OCI-LY3 (cell line): ENCODE measurements at regions not wholly inside any gene's neighbourhood (a gene's known extent, or its start where the extent isn't known, plus 50 kb on each side); places are given as distances from the start of the nearest gene placed in this dataset.

Experiments
- H2AFZ ChIP-seq: fragments of 200-600, 300-600 bp; shearing (Covaris generic); 2 replicates; pipeline ENCODE4 v1.6.0; 2014; ENCODE audit warnings: antibody characterized with exemption, low read depth, low read length
- H3K27ac ChIP-seq: fragments of 200-600, 300-600 bp; sonication (generic); 2 replicates; pipeline ENCODE4 v1.5.1; 2014; ENCODE audit warnings: mild to moderate bottlenecking, low read length, moderate library complexity, mixed read lengths
- H3K27me3 ChIP-seq: fragments of 200-600, 300-600 bp; sonication (generic); 2 replicates; pipeline ENCODE4 v1.6.1; 2014; ENCODE audit warnings: low read depth, low read length, mixed read lengths
- H3K36me3 ChIP-seq: fragments of 200-600, 300-600 bp; sonication (generic); replicated peaks from 2 replicates; pipeline ENCODE3; 2014; ENCODE audit warnings: low read depth, low read length, mixed read lengths
- H3K4me1 ChIP-seq: fragments of 300-600, 200-600 bp; sonication (generic); 2 replicates; pipeline ENCODE4 v1.6.1; 2014; ENCODE audit warnings: low read length, mixed read lengths
- H3K4me2 ChIP-seq: fragments of 200-600, 300-600 bp; sonication (generic); 2 replicates; pipeline ENCODE4 v1.6.1; 2014; ENCODE audit warnings: low read length, mixed read lengths
- H3K4me3 ChIP-seq: fragments of 300-600, 200-600 bp; sonication (generic); 2 replicates; pipeline ENCODE4 v1.5.1; 2014; ENCODE audit warnings: antibody characterized with exemption, mild to moderate bottlenecking, low read length, moderate library complexity
- H3K79me2 ChIP-seq: fragments of 300-600, 200-600 bp; shearing (Covaris generic); 2 replicates; pipeline ENCODE4 v1.6.1; 2014; ENCODE audit warnings: mild to moderate bottlenecking, low read length, mixed read lengths
- H3K9ac ChIP-seq: fragments of 300-600, 200-600 bp; shearing (Covaris generic); 2 replicates; pipeline ENCODE4 v1.6.0; 2014; ENCODE audit warnings: mild to moderate bottlenecking, low read length, moderate library complexity
- H3K9me3 ChIP-seq: fragments of 200-600, 300-600 bp; shearing (Covaris generic); 2 replicates; pipeline ENCODE4 v1.6.1; 2014; ENCODE audit warnings: low read length, mixed read lengths; ENCODE audit not compliant: insufficient read depth
- H4K20me1 ChIP-seq: fragments of 200-600, 300-600 bp; sonication (generic); 2 replicates; pipeline ENCODE4 v1.6.1; 2016; ENCODE audit warnings: low read length, mixed read lengths; ENCODE audit not compliant: insufficient read depth
- CTCF ChIP-seq: fragments of 200-600, 300-600 bp; sonication (generic); IDR thresholded peaks from 2 replicates; pipeline ENCODE4 v1.5.1; 2014; ENCODE audit warnings: antibody characterized with exemption, low read length, low read depth
- EZH2phosphoT487 ChIP-seq: fragments of 200-600 bp; shearing (Covaris generic); IDR thresholded peaks from 2 replicates; pipeline ENCODE4 v1.6.1; 2018; ENCODE audit warnings: antibody characterized with exemption, mixed run types, low read depth

- Histone ChIP-seq H3K36me3 (no peaks in the 10 kb centered on the region), H3K4me2 (no peak overlapping the region), H3K79me2 (no peaks in the 10 kb centered on the region), H3K9ac (no peak overlapping the region), H4K20me1 (no peaks in the 10 kb centered on the region), H3K9me3 (no peaks in the 10 kb centered on the region), H3K27me3 (no peaks in the 10 kb centered on the region), H3K4me3 (no peak overlapping the region), H3K27ac (no peak overlapping the region), H3K4me1 (no peaks in the 10 kb centered on the region), H2AFZ (no peak overlapping the region)
- TF ChIP-seq CTCF (no peak), EZH2phosphoT487 (no peak)
Measured at GRCh38 chr14:53523226-53523625, 370.1 kb upstream of the DDHD1 start.

- no peaks in the 10 kb centered on the region for H3K9me3 ChIP-seq
- H3K27me3 ChIP-seq, result no peaks in the 10 kb centered on the region
- H3K36me3 ChIP-seq, result no peaks in the 10 kb centered on the region
- no peak overlapping the region for H3K4me3 ChIP-seq
- no peaks in the 10 kb centered on the region for H3K79me2 ChIP-seq
- no peak overlapping the region for H2AFZ ChIP-seq
- H4K20me1 ChIP-seq, result no peaks in the 10 kb centered on the region
- TF ChIP-seq EZH2phosphoT487 (no peak), CTCF (no peak)
- H3K4me2 ChIP-seq, result no peak overlapping the region
- no peak overlapping the region for H3K27ac ChIP-seq
- H3K4me1 ChIP-seq, result no peaks in the 10 kb centered on the region
- H3K9ac ChIP-seq, result no peak overlapping the region
Measured at GRCh38 chr14:53520078-53520928, 367.2 kb upstream of the DDHD1 start.

GRCh38 chr14:53519137-53519536, 366.0 kb upstream of the DDHD1 start:
- TF ChIP-seq CTCF (no peak), EZH2phosphoT487 (no peak)
- Histone ChIP-seq H3K9me3 (no peaks in the 10 kb centered on the region), H4K20me1 (no peaks in the 10 kb centered on the region), H2AFZ (no peak overlapping the region), H3K36me3 (no peaks in the 10 kb centered on the region), H3K27me3 (no peaks in the 10 kb centered on the region), H3K4me1 (no peaks in the 10 kb centered on the region), H3K27ac (no peak overlapping the region), H3K4me3 (no peak overlapping the region), H3K79me2 (no peaks in the 10 kb centered on the region), H3K9ac (no peak overlapping the region), H3K4me2 (no peak overlapping the region)

GRCh38 chr14:53517270-53517960, 364.3 kb upstream of the DDHD1 start:
- no peaks in the 10 kb centered on the region for H3K4me1 ChIP-seq
- no peak overlapping the region for H3K9ac ChIP-seq
- no peak overlapping the region for H3K4me3 ChIP-seq
- H3K4me2 ChIP-seq, result no peak overlapping the region
- no peaks in the 10 kb centered on the region for H3K36me3 ChIP-seq
- TF ChIP-seq EZH2phosphoT487 (no peak), CTCF (no peak)
- H3K27me3 ChIP-seq, result no peaks in the 10 kb centered on the region
- H3K9me3 ChIP-seq, result no peaks in the 10 kb centered on the region
- no peaks in the 10 kb centered on the region for H3K79me2 ChIP-seq
- no peak overlapping the region for H2AFZ ChIP-seq
- H4K20me1 ChIP-seq, result no peaks in the 10 kb centered on the region
- no peak overlapping the region for H3K27ac ChIP-seq
